Medulla oblongata (tissue), 1 donor: ENCODE measurements at regions not wholly inside any gene's neighbourhood (a gene's known extent, or its start where the extent isn't known, plus 50 kb on each side); places are given as distances from the start of the nearest gene placed in this dataset.

Experiments used
- DNase-seq: peaks from one replicate; pipeline ENCODE4 v3.0.0-alpha.2; 2015; ENCODE audit errors: extremely low spot score

DNA sequence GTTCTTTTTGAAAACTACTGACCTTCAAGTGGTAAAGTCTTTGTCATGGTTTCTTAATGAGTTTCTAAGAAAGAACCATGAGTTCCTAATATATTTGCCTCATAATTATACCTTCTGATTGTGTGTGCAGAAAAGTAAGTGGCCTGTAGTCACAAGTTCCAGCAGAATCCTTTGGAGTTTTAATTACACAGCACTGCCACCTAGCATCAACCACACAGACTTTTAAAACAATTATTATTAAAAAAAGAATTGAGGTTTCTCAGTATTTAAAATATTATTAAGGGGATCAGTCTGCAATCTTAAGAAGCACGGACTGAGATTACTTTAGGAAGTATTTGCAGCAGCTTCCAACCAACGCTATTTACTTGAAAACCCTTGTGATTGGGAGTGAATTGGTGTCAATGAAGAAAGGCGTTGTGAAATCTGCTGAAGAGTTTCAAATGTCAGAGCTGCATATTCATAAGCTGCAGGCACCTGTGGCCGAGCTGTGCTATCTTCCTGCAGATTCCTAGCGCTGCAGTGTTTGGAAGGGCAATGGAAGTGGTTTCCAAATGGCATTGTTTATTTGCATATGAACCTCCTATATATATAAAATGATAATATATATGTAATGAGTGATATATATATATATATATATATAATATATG, 1074.2 kb upstream of the WWC1 start:
- peak; percentile 6 for DNase-seq

DNA sequence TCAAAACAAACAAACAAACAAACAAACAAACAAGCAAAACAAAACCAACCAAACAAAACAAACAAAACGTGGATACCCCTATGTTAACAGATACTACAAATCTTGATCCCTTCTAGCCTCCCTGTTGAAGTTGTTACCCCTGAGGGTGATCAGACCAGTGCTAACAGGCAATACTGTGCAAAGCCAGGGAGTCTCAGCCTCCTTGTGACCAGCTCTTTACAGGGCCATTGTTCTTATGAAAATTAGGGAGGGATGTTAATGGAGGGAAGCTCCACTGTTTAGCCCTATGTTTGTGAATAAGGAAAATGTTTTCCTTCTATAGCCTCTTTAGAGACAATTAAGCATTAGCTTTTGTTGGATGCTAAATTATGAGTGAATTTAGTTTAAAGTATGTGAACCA, 1072.1 kb upstream of the WWC1 start:
- no peak for DNase-seq

DNA sequence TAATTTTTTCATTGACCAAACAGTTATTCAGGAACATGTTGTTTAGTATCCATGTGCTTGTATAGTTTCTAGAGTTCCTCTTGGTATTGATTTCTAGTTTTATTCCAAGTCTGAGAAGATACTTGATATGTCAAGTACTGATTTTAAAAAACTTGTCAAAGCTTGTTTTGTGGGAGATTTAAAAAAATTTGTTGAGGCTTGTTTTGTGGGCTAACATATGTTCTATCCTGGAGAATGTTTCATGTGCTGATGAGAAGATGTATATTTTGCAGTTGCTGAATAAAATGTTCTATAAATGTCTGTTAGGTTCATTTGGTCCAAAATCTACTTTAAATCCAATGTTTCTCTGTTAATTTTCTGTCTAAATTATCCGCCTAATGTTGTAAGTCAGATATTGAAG, 1065.1 kb upstream of the WWC1 start:
- DNase-seq = no peak

- DNase-seq = no peak
Measured at GRCh38 chr5:167228134-167228533, 1063.3 kb upstream of the WWC1 start.

DNA sequence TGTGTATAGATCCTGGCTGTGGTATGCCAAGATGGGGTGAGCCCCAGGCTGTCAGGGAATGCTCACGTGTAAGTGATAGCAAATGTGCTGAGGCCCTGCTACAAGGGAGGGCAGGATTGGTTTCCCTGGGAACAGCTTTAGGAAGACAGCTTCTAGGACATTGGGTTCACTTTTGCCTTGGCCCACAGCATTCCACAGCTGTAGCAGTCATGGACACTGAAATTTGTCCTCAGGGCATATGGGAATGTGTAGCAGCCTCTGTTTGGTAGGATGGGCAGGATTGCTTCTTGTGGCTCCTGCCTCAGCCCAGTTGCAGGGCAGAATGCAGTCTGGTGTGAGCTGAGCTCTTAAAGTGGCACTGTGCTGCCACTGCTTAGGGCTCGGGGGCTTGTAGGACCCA, 1061.7 kb upstream of the WWC1 start:
- DNase-seq = no peak

- no peak for DNase-seq
Measured at GRCh38 chr5:167230414-167230813, 1061.0 kb upstream of the WWC1 start.

- no peak for DNase-seq
Measured at GRCh38 chr5:167232675-167233311, 1058.7 kb upstream of the WWC1 start.

DNA sequence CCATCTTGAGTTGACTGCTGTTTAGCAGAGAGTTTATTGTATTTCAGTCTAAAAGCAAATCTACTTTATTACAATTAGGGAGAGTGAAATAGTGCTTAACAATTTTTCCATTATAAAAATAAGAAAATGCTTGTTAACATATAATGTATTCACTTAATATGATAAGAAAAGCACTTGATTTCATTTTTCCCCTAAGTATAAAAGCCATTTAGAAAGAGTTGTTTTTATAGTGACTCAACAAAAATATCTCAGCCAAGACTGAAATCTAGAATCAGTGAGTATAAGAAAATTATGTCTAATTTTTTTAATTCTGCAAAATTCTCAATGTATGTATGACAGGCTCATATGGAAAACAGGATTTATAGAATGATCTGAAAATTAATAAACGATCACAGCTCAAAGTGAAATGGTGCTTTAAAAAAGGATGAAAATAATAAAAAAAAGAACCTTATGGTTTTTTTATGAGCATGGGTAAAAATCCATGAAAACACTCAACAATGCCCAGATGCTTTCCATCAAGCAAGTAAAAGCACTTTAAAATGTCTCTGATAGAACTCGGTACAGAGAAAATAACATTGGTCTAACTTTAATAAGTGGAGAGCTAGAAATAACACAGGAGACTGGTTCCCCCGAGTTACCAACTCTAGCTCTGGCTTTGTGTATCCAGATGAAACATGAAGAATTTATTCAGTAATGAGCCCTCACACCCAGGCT, 1057.8 kb upstream of the WWC1 start:
- no peak for DNase-seq

DNA sequence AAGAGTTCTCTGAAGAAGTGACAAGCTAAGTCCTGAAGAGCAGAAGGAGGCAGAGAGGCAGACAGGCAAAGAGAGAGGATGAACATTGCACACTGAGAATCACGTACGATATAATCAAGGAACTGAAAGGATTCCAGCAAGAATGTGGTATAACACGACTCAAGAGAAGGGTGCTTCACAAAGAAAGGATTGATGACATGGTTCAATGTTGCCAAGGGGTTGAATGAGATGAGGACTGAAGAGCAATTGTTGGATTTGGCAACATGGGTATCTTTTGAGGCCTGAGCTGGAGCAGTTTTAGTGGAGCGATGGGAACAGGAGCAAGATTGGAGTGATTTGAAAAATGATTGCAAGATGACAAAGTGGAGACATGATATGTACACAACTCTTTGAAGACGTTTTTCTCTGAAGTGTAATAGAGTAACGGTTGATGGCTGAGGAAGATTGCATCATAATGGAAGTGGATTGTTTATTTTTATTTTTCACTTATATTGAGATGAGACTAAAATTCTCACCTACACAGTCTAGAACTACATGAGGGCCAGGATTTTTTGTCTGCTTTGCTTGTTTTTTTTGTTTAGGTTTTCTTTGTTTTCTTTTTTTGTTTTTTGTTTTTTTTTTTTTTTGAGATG, 1049.9 kb upstream of the WWC1 start:
- peak; percentile 7 for DNase-seq

- DNase-seq = no peak
Measured at GRCh38 chr5:167242701-167243100, 1048.7 kb upstream of the WWC1 start.

DNA sequence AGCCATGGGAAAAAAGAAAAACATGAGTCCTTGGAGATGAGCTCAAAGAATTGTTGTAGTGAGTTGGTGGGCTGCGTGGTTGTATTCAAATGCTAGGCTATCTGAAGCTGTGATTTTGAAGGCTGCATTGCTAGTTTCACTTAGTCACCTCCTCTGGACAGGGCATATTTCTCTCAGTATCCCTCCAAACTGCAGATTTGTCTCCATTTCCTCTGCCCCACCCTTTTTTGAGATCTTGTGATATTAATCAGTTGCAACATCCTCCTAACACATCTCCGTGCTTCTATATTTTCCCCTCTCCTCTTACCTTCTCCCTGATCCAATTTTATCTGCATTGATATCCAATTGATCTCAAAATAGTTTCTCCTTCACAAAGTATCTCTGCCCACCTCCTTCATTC, 1048.0 kb upstream of the WWC1 start:
- no peak for DNase-seq

GRCh38 chr5:167244583-167244982, 1046.9 kb upstream of the WWC1 start:
- peak; percentile 22 for DNase-seq

DNA sequence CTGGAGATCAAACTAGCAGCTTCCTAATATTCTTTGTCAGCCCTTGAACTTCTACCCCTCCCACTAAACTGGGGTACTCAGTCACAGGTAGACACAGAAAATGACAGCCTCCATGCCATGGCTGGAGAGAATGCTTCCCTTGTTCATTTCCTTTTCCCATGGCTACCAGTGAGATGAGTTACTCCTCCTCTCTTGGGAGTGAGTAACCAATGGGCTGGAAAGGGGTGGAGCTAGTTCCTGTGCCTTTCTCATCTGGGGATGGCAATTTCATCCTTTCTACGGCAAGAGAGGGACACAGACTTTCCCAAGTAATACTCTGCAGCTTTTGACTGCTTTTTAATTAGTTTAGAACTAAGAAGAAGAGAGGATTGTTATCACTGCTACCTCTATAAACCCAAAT, 1045.6 kb upstream of the WWC1 start:
- peak; percentile 26 for DNase-seq

- DNase-seq = no peak
Measured at GRCh38 chr5:167247816-167248215, 1043.6 kb upstream of the WWC1 start.

DNA sequence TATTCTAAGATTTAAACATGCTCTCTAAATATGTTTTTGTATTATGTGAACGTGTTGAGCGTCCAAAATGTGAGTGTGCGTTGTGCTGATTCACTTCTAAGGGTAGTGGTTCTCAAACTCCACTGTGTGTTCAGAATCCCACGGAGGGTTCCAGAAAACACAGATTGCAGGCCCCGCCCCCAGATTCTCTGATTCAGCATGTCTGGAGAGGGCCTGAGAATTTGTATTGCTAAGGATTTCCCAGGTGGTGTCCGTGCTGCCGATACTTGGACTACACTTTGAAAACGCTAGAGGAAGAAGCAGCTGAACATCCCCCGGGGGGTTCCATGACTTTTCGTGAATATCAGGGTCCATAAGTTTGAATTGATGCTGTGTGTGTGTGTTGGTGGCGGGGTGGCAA, 1043.2 kb upstream of the WWC1 start:
- no peak for DNase-seq

DNA sequence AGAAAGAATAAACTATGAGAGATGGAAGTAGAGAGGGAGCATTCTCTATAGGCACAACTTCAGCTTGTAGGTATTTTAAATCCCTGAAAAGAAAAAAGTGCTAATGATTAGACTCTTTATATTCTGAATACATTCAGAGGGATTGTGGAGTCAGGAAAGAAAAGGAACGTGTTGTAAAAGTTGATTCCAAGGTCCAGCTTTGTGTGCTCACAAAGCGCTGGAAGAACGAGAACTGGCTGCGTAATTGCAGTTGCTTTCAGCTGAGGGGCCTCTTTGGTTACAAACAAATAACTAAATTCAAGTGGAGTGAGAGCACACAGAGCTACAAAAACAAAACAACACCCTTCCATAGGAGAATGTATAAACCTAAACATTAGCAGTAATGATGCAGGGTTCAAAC, 1040.4 kb upstream of the WWC1 start:
- no peak for DNase-seq

DNA sequence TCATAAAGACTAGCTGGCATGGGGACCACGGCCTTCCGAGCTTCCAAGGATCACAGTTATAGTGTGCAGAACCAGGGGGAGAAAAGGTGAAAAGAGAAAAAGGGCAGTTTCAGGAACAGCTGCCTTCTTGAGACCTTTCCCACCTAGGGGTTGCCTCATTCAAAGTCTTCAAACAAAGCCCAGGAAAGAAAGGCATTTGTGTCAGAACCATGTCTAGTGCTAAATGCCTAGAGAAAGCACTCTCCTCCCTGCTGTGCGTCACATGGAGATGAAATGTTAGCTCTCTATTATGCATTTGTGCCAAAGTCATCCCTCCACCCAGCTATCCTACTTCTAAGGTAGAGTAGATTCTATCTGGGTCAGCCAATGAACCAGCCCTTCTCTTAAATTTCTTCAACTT, 1037.3 kb upstream of the WWC1 start:
- no peak for DNase-seq

- DNase-seq = peak; percentile 71
Measured at GRCh38 chr5:167255926-167256325, 1035.5 kb upstream of the WWC1 start.

GRCh38 chr5:167259806-167260205, 1031.6 kb upstream of the WWC1 start:
- DNase-seq = no peak

DNA sequence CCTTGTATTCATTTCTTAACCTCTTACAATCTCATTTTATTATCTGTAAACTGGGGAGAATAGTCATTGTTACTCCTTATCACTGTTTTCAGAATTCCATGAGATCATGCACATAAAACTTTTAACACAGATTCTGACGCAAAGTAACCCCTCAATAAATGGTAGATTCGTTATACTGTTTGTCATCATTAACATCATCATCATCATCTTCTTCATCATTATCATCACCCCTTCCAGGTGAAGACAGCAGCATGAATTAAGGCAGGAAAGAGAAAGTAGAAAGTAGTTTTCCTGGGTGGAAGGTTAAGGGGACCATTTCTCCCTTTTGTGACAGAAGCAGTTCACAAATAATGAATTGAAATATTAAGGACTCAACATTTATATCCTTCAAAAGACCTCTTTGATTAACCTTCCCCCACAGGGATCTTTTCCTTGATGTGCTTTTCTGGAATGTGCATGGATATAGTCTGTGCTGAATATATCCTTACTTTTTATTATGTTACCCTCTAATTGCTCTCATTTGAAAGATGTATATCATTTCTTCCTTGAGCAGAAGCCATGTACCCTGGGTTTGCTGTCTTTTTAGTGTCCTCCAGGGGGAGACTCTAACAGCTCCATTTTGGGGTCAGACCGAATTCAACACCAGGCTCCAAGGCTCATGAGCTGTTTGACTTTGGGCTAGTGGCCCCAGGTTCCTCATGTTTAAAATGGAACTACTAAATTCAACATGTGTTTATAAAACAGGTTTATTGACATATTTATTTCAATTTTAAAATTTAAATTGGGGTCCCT, 1029.9 kb upstream of the WWC1 start:
- no peak for DNase-seq

- no peak for DNase-seq
Measured at GRCh38 chr5:167263185-167263584, 1028.3 kb upstream of the WWC1 start.

- DNase-seq = no peak
Measured at GRCh38 chr5:167264348-167264747, 1027.1 kb upstream of the WWC1 start.
